Skeletal muscle tissue (tissue), 3 donors: ENCODE measurements at regions not wholly inside any gene's neighbourhood (a gene's known extent, or its start where the extent isn't known, plus 50 kb on each side); places are given as distances from the start of the nearest gene placed in this dataset.
A peak's percentile ranks its signal among the peaks of the same experiment; 100 is the strongest.

Experiments
- H3K27ac ChIP-seq: one replicate; pipeline ENCODE4 v1.7.0; 2013; ENCODE audit warnings: mild to moderate bottlenecking, low read depth, low read length, inconsistent platforms
- H3K27me3 ChIP-seq, 3 donors: one replicate each; pipeline ENCODE4 v1.7.0; 2013; ENCODE audit warnings: low read length in 3 of 3; ENCODE audit not compliant: control insufficient read depth in 3 of 3, insufficient read depth in 3 of 3
- H3K36me3 ChIP-seq, 3 donors: one replicate each; pipeline ENCODE4 v1.7.0; 2013; ENCODE audit warnings: low read length in 3 of 3; ENCODE audit not compliant: control insufficient read depth in 3 of 3, insufficient read depth in 3 of 3
- H3K4me1 ChIP-seq, 3 donors: one replicate each; pipeline ENCODE4 v1.7.0; 2013; ENCODE audit warnings: low read length in 3 of 3, mild to moderate bottlenecking in 3 of 3; ENCODE audit not compliant: control insufficient read depth in 3 of 3, insufficient read depth in 3 of 3
- H3K4me3 ChIP-seq, 3 donors: one replicate each; pipeline ENCODE4 v1.7.0; 2013; ENCODE audit warnings: low read length in 3 of 3
- H3K9ac ChIP-seq, 3 donors: one replicate each; pipeline ENCODE4 v1.7.0; 2013; ENCODE audit warnings: low read length in 3 of 3, mild to moderate bottlenecking in 3 of 3, moderate library complexity in 2 of 3, low read depth in 1 of 3
- H3K9me3 ChIP-seq, 3 donors: one replicate each; pipeline ENCODE4 v1.7.0; 2013; ENCODE audit warnings: low read length in 3 of 3; ENCODE audit not compliant: control insufficient read depth in 3 of 3
- donor health status: Osteomylitis.

GRCh38 chr15:62964251-62964650, 78.3 kb upstream of the TPM1 start:
- Histone ChIP-seq H3K4me3 (no peak overlapping the region), H3K9ac (no peak overlapping the region), H3K27ac (no peak overlapping the region), H3K36me3 (no peaks in the 10 kb centered on the region), H3K27me3 (no peaks in the 10 kb centered on the region), H3K4me1 (peaks cover 0 to 10% (median 5%) of the 10 kb centered on the region in 3 donors), H3K9me3 (no peaks in the 10 kb centered on the region)

DNA sequence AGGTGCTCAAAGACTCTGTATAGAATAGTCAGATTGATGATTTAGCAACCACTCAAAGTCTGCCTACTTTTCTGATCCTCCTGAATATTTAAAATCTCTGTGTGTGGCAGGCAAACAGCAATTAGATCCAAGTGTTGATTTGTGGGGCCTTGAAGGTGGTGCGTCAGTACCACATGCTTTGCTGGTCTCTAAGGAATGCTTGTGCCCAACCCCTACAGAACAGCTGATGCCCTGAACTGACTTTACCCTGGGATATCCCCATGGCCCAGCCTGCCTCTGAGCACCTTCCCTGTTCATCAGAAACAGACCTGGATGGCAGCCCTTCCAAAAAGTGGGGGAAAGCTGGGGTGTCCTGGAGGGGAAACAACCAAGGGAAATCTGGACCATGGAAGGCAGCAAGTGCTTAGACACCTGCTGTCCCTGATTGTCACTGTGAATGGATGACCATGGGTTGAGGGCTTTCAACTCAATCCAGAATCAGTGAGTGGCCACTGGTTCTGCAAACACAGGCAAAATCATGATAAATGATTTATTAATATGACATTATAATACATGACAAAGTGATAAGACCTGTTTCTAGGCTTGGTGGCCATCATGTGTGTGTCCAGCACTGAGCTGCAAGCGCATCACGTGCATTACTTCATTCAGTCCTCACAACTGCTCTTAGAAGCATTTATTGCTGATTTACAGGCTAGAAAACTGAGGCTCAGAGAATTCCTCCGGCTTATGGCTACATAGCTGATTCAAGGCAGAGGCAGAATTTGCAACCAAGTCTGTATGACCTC, 76.1 kb upstream of the TPM1 start:
- Histone ChIP-seq H3K36me3 (no peaks in the 10 kb centered on the region), H3K9ac (no peak overlapping the region), H3K4me1 (peaks cover 0 to 10% (median 5%) of the 10 kb centered on the region in 3 donors), H3K9me3 (no peaks in the 10 kb centered on the region), H3K4me3 (no peak overlapping the region), H3K27ac (no peak overlapping the region), H3K27me3 (no peaks in the 10 kb centered on the region)

DNA sequence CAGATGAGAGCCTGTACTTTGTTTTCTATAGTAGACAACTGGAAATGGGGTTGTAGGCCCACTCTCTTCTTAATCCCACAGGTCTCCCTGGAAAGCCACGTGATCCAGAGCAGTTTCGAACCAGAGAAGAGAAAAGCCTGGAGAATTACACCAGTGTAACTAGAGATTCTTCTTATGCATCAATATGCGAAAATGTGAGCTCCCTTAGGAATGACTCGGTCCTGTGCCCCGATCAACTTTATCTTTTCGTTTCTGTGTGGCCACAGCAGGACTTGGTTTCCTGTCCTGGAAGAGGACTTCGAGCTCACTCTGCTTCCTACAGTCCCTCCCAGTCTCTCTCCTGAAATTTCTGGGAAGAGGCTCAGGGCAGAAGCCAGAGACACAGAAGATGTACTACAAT, 73.8 kb upstream of the TPM1 start:
- H3K9me3 ChIP-seq, result no peaks in the 10 kb centered on the region
- H3K4me1 ChIP-seq, result peaks cover 0 to 4% (median 0%) of the 10 kb centered on the region in 3 donors
- no peak overlapping the region for H3K9ac ChIP-seq
- H3K4me3 ChIP-seq, result no peak overlapping the region
- no peaks in the 10 kb centered on the region for H3K27me3 ChIP-seq
- no peak overlapping the region for H3K27ac ChIP-seq
- H3K36me3 ChIP-seq, result no peaks in the 10 kb centered on the region

- no peak overlapping the region for H3K9ac ChIP-seq
- no peaks in the 10 kb centered on the region for H3K27me3 ChIP-seq
- no peak overlapping the region for H3K27ac ChIP-seq
- H3K4me1 ChIP-seq, result no peaks in the 10 kb centered on the region
- H3K36me3 ChIP-seq, result no peaks in the 10 kb centered on the region
- H3K4me3 ChIP-seq, result no peak overlapping the region
- H3K9me3 ChIP-seq, result no peaks in the 10 kb centered on the region
Observed at GRCh38 chr15:62969442-62970089, 73.0 kb upstream of the TPM1 start.

- no peaks in the 10 kb centered on the region for H3K9me3 ChIP-seq
- no peaks in the 10 kb centered on the region for H3K36me3 ChIP-seq
- no peak overlapping the region for H3K27ac ChIP-seq
- H3K4me1 ChIP-seq, result peaks cover under 1 to 1% (median 1%) of the 10 kb centered on the region in 3 donors
- H3K4me3 ChIP-seq, result no peak overlapping the region
- H3K27me3 ChIP-seq, result no peaks in the 10 kb centered on the region
- H3K9ac ChIP-seq, result no peak overlapping the region
Observed at GRCh38 chr15:62972814-62973213, 69.7 kb upstream of the TPM1 start.

DNA sequence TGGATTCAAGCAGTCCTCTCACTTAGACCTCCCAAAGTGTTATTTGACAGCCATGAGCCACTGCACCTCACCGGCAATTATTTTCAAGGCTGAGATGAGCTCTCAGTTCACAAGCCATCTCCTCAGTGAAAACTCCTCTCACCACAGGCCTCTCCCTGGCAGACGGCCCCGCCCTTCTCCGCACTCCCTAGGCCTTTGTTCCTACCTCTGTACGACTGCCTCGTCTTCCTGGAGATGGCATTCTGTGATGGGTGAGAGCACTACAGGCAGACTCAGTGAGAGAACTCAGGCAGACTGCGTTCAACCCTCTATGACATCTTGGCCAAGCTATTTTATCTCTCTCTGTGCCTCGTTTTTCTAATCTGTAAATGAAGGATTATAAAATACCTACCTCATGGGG, 67.0 kb upstream of the TPM1 start:
- Histone ChIP-seq H3K36me3 (no peaks in the 10 kb centered on the region), H3K4me3 (no peak overlapping the region), H3K4me1 (peaks cover 7 to 12% (median 8%) of the 10 kb centered on the region in 3 donors), H3K9me3 (no peaks in the 10 kb centered on the region), H3K9ac (no peak overlapping the region), H3K27ac (no peak overlapping the region), H3K27me3 (no peaks in the 10 kb centered on the region)

DNA sequence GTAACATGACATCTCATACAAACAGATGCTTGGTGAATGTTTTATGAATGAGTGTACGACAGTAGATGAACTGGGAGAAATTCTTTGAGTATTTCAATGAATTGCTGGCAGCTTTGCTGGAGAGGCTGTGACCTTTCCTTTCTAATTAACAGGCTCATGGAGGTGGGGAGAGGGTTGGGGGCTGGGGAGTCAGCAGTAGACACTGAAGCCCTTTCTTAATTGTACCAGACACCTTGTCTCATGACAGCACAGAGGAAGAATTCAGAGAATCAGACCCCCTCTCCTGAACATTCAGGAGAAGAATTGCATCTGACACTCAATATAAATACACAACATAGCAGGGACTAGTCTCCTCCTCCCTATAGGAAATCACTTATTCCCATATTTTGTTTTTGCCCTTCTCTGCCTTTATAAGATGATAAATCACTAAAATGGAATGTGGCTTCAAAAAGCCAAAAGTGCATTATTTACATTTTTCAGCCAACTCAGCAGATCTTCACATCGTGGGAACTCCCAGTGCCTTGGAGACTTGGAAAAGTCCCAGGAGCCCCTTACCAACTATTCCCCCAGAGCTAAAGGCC, 66.2 kb upstream of the TPM1 start:
- H3K4me1 ChIP-seq, result peaks cover 7 to 12% (median 8%) of the 10 kb centered on the region in 3 donors
- H3K36me3 ChIP-seq, result no peaks in the 10 kb centered on the region
- H3K9me3 ChIP-seq, result no peaks in the 10 kb centered on the region
- no peak overlapping the region for H3K4me3 ChIP-seq
- H3K27ac ChIP-seq, result no peak overlapping the region
- peaks cover 0 to 3% (median 0%) of the 10 kb centered on the region in 3 donors for H3K27me3 ChIP-seq
- H3K9ac ChIP-seq, result no peak overlapping the region

DNA sequence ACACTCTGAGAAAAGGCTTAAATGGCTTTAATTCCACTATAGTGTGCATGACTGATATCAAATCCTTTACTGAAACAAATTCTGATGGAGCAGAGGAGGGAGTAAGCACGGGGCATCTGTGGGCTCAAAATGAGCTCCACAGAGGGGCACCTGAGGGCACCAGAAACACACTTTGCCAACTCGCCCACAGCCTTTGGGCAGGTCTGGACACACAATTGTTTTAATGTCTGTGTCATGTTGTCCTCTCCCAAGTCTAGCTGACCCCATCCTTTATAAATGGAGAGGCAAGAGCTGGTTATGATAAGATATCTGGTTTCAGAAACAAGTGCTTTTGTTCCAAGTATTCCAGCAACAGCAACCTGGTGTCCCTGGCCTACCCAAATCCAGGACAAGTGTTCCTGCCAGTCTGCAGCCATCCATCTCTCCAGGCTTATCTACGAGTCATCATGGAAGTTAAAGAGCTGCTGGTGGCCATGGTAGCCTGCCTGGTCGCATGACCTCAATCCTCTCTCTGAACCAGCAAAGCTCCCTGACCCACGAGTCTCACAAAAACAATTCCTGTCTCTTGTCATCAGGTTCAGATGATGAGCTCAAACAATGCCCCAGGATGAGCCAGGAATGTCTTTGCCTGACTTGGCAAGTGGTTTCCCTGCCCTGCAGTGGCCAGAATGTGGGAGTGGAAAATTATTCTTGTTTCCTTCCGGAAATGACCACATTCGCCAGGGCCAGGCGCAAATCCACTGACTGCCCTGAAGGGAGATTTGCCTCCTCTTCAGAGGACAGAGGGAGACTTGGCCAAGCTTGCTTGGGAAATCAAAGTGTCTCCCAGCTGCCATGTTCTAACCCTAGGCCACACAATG, 64.4 kb upstream of the TPM1 start:
- H3K27me3 ChIP-seq, result peaks cover 0 to 3% (median 0%) of the 10 kb centered on the region in 3 donors
- H3K9ac ChIP-seq, result no peak overlapping the region
- H3K4me1 ChIP-seq, result peaks cover 7 to 12% (median 8%) of the 10 kb centered on the region in 3 donors
- peak overlapping the region; percentile 33 for H3K27ac ChIP-seq
- no peak overlapping the region for H3K4me3 ChIP-seq
- no peaks in the 10 kb centered on the region for H3K9me3 ChIP-seq
- H3K36me3 ChIP-seq, result no peaks in the 10 kb centered on the region

DNA sequence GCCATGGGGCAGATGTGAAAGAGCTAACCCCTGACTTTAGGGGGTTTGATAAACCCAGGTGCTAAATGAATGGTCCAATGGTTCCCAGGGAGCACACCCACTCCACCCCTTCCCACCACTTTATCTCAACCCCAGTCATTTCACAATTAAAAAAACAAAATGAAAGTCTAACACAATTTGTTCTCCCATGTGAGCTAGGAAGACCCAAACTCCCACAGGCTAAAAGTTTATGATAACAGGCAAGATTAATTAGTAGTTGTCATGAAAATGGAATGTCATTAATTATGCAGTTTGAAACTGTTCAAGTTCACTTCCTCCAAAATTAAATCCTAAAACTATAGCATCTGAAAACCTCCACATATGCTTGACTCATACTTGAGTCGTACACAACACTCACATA, 63.3 kb upstream of the TPM1 start:
- H3K36me3 ChIP-seq, result no peaks in the 10 kb centered on the region
- peaks cover 0 to 3% (median 0%) of the 10 kb centered on the region in 3 donors for H3K27me3 ChIP-seq
- peaks cover 7 to 12% (median 8%) of the 10 kb centered on the region in 3 donors for H3K4me1 ChIP-seq
- no peak overlapping the region for H3K9ac ChIP-seq
- no peak overlapping the region for H3K4me3 ChIP-seq
- H3K9me3 ChIP-seq, result no peaks in the 10 kb centered on the region
- H3K27ac ChIP-seq, result no peak overlapping the region
